GM13976 (cell line): ENCODE measurements at regions not wholly inside any gene's neighbourhood (a gene's known extent, or its start where the extent isn't known, plus 50 kb on each side); places are given as distances from the start of the nearest gene placed in this dataset.

Experiments
- DNase-seq: peaks from one replicate; pipeline ENCODE4 v3.0.0; 2012; ENCODE audit warnings: low spot score
- in situ Hi-C: fragments of 300-500 bp; cut with MboI; formaldehyde crosslinking; loops from one replicate; pipeline ENCODE4 v1.12.0; 2022; ENCODE audit warnings: low sequenced_read_pairs, mixed read lengths, inconsistent platforms; ENCODE audit not compliant: unreplicated experiment
- TF ChIP-seq, protein P1 (sequence below): IDR thresholded peaks from 2 replicates; pipeline ENCODE4 v1.5.1; 2012; ENCODE audit warnings: borderline replicate concordance, mild to moderate bottlenecking; ENCODE audit not compliant: insufficient read depth; ENCODE audit errors: extremely low read depth, missing control alignments, control extremely low read depth

- DNase-seq, result no peak
- TF ChIP-seq, protein P1, sequence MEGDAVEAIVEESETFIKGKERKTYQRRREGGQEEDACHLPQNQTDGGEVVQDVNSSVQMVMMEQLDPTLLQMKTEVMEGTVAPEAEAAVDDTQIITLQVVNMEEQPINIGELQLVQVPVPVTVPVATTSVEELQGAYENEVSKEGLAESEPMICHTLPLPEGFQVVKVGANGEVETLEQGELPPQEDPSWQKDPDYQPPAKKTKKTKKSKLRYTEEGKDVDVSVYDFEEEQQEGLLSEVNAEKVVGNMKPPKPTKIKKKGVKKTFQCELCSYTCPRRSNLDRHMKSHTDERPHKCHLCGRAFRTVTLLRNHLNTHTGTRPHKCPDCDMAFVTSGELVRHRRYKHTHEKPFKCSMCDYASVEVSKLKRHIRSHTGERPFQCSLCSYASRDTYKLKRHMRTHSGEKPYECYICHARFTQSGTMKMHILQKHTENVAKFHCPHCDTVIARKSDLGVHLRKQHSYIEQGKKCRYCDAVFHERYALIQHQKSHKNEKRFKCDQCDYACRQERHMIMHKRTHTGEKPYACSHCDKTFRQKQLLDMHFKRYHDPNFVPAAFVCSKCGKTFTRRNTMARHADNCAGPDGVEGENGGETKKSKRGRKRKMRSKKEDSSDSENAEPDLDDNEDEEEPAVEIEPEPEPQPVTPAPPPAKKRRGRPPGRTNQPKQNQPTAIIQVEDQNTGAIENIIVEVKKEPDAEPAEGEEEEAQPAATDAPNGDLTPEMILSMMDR, result no peak
- in situ Hi-C loops, result no loop called here
Measured at GRCh38 chr5:98282521-98282920, 490.9 kb upstream of the RGMB start.

GRCh38 chr5:98292496-98292895, 481.0 kb upstream of the RGMB start:
- in situ Hi-C loops, result no loop called here
- no peak for DNase-seq

GRCh38 chr5:98296426-98296825, 477.0 kb upstream of the RGMB start:
- TF ChIP-seq, protein P1, result no peak
- in situ Hi-C loops, result no loop called here
- DNase-seq, result no peak

More at GRCh38 chr5:98292496-98292895, 481.0 kb upstream of the RGMB start:
- TF ChIP-seq, protein P1, result no peak

GRCh38 chr5:98299435-98299834, 474.0 kb upstream of the RGMB start:
- TF ChIP-seq, protein P1, result no peak
- in situ Hi-C loops, result no loop called here
- no peak for DNase-seq

- in situ Hi-C loops, result no loop called here
Measured at GRCh38 chr5:98301547-98301946, 471.9 kb upstream of the RGMB start.

DNA sequence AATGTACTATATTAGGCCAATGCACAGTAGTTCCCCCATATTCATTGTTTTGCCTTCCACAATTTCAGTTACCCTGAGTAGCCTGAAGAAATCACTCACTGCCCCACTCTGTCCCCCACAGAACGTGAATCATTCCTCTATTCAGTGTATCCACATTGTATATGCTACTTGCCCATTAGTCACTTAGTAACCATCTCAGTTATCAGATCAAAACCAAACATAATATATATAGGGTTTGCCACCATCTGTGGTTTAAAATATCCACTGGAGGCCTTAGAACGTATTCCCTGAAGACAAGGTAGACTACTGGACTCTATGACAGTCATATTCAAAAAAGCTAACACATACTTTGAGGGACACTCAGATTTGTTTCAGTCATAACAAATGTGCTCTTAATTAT, 465.7 kb upstream of the RGMB start:
- in situ Hi-C loops, result no loop called here
- no peak for DNase-seq
- TF ChIP-seq, protein P1, result no peak

More at GRCh38 chr5:98301547-98301946, 471.9 kb upstream of the RGMB start:
- TF ChIP-seq, protein P1, result no peak
- no peak for DNase-seq

GRCh38 chr5:98308231-98308630, 465.2 kb upstream of the RGMB start:
- TF ChIP-seq, protein P1, result no peak
- in situ Hi-C loops, result no loop called here

More at GRCh38 chr5:98308231-98308630, 465.2 kb upstream of the RGMB start:
- no peak for DNase-seq
